MM.1S (cell line): ENCODE measurements at regions not wholly inside any gene's neighbourhood (a gene's known extent, or its start where the extent isn't known, plus 50 kb on each side); places are given as distances from the start of the nearest gene placed in this dataset.

Source experiments
- DNase-seq: peaks from one replicate; pipeline ENCODE4 v3.0.0-alpha.2; 2015
- H2AFZ ChIP-seq: fragments of 300-600 bp; sonication (generic); 2 replicates; pipeline ENCODE4 v1.6.0; 2016; ENCODE audit warnings: antibody characterized with exemption, low read length
- H3F3A ChIP-seq: fragments of 300-600 bp; sonication (generic); 2 replicates; pipeline ENCODE4 v1.6.1; 2016; ENCODE audit warnings: mild to moderate bottlenecking, antibody characterized with exemption, low read length, moderate library complexity, mixed read lengths; ENCODE audit not compliant: insufficient read depth
- H3K27ac ChIP-seq: fragments of 300-600 bp; sonication (generic); 2 replicates; pipeline ENCODE4 v1.5.1; 2016; ENCODE audit warnings: mild to moderate bottlenecking, low read length
- H3K27me3 ChIP-seq: fragments of 300-600 bp; sonication (generic); replicated peaks from 2 replicates; pipeline ENCODE4 v1.6.0; 2016; ENCODE audit warnings: low read length; ENCODE audit not compliant: insufficient read depth
- H3K36me3 ChIP-seq: fragments of 300-600 bp; sonication (generic); replicated peaks from 2 replicates; pipeline ENCODE4 v1.6.1; 2016; ENCODE audit warnings: mild to moderate bottlenecking, low read length, mixed read lengths; ENCODE audit not compliant: insufficient read depth
- H3K4me1 ChIP-seq: fragments of 300-600 bp; sonication (generic); 2 replicates; pipeline ENCODE4 v1.6.1; 2016; ENCODE audit warnings: low read length, mixed read lengths
- H3K4me2 ChIP-seq: fragments of 300-600 bp; sonication (generic); 2 replicates; pipeline ENCODE4 v1.6.0; 2016; ENCODE audit warnings: low read depth, low read length
- H3K4me3 ChIP-seq: fragments of 300-600 bp; sonication (generic); 2 replicates; pipeline ENCODE4 v1.5.1; 2016; ENCODE audit warnings: low read length, mixed read lengths
- H3K79me2 ChIP-seq: fragments of 300-600 bp; sonication (generic); 2 replicates; pipeline ENCODE4 v1.6.1; 2016; ENCODE audit warnings: mixed run types, low read length, mixed read lengths
- H3K9ac ChIP-seq: fragments of 300-600 bp; sonication (generic); 2 replicates; pipeline ENCODE4 v1.6.1; 2016; ENCODE audit warnings: low read length, mixed read lengths
- H3K9me2 ChIP-seq: fragments of 300-600 bp; sonication (generic); replicated peaks from 2 replicates; pipeline ENCODE4 v1.6.1; 2016; ENCODE audit warnings: mild to moderate bottlenecking, low read length, mixed read lengths; ENCODE audit not compliant: insufficient read depth
- H3K9me3 ChIP-seq: fragments of 300-600 bp; sonication (generic); replicated peaks from 2 replicates; pipeline ENCODE4 v1.6.1; 2016; ENCODE audit warnings: mild to moderate bottlenecking, low read length, mixed read lengths; ENCODE audit not compliant: insufficient read depth
- H4K20me1 ChIP-seq: fragments of 300-600 bp; sonication (generic); 2 replicates; pipeline ENCODE4 v1.6.1; 2016; ENCODE audit warnings: mild to moderate bottlenecking, low read length, moderate library complexity, mixed read lengths; ENCODE audit not compliant: insufficient read depth
- CTCF ChIP-seq: fragments of 300-600 bp; sonication (generic); IDR thresholded peaks from 2 replicates; pipeline ENCODE4 v1.5.1; 2016; ENCODE audit warnings: antibody characterized with exemption, low read length, mixed read lengths
- EZH2 ChIP-seq: fragments of 300-600 bp; sonication (generic); optimal IDR thresholded peaks from 2 replicates; pipeline ENCODE3; 2017; ENCODE audit warnings: low read depth, mild to moderate bottlenecking, antibody characterized with exemption, low read length, mixed read lengths
- EZH2phosphoT487 ChIP-seq: fragments of 300-600 bp; sonication (generic); IDR thresholded peaks from 2 replicates; pipeline ENCODE4 v1.6.1; 2018; ENCODE audit warnings: antibody characterized with exemption, low read length

GRCh38 chr2:216274194-216274840 is 98.0 kb downstream of the MARCHF4 start:
- Histone ChIP-seq H3K79me2 (no peaks in the 10 kb centered on the region), H3K36me3 (no peaks in the 10 kb centered on the region), H3K9me2 (no peaks in the 10 kb centered on the region), H3K27ac (no peak overlapping the region), H3K4me3 (no peak overlapping the region), H3F3A (no peaks in the 10 kb centered on the region), H4K20me1 (no peaks in the 10 kb centered on the region), H3K27me3 (no peaks in the 10 kb centered on the region), H3K4me1 (no peaks in the 10 kb centered on the region), H3K9ac (no peak overlapping the region), H3K9me3 (no peaks in the 10 kb centered on the region), H3K4me2 (no peak overlapping the region), H2AFZ (no peak overlapping the region)
- no peak for DNase-seq
- TF ChIP-seq EZH2 = no peak
- TF ChIP-seq EZH2phosphoT487 = no peak
- TF ChIP-seq CTCF = no peak

DNA sequence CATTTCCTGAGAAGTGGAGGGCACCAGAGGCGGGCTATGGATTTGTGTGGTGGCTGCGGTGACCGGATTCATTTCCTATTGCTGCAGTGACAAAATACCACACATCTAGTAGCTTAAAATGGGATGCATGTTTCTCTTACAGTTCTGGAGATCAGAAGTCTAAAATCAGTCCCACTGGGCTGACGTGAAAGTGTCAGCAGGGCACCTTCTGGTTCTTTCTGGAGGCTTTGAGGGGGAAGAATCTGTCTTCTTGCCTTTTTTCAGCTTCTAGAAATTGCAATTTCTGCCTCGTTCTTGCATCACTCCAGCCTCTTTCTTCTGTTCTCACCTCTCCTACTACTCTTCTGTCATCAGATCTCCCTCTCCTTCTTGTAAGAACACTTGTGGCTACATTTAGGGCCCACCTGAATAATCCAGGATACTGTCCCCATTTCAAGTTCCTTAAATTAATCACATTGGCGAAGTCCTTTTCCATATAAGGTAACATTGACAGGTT is 111.2 kb downstream of the MARCHF4 start:
- Histone ChIP-seq H3K9me3 (no peaks in the 10 kb centered on the region), H3K79me2 (no peaks in the 10 kb centered on the region), H3K9ac (no peak overlapping the region), H3K9me2 (no peaks in the 10 kb centered on the region), H3K27ac (no peak overlapping the region), H3K4me1 (no peaks in the 10 kb centered on the region), H3K4me2 (no peak overlapping the region), H3K4me3 (no peak overlapping the region), H2AFZ (no peak overlapping the region), H3K36me3 (no peaks in the 10 kb centered on the region), H4K20me1 (no peaks in the 10 kb centered on the region), H3F3A (no peaks in the 10 kb centered on the region), H3K27me3 (no peaks in the 10 kb centered on the region)
- DNase-seq = no peak
- TF ChIP-seq EZH2 = no peak
- TF ChIP-seq EZH2phosphoT487 = no peak
- no peak for TF ChIP-seq CTCF

GRCh38 chr2:216260629-216261028 is 111.7 kb downstream of the MARCHF4 start:
- no peak overlapping the region for H3K27ac ChIP-seq
- no peak for DNase-seq
- H3K9me3 ChIP-seq = no peaks in the 10 kb centered on the region
- no peaks in the 10 kb centered on the region for H3K36me3 ChIP-seq
- no peaks in the 10 kb centered on the region for H3K79me2 ChIP-seq
- no peaks in the 10 kb centered on the region for H3F3A ChIP-seq
- H4K20me1 ChIP-seq = no peaks in the 10 kb centered on the region
- TF ChIP-seq EZH2phosphoT487 = no peak
- TF ChIP-seq CTCF = no peak
- no peak for TF ChIP-seq EZH2
- H3K4me3 ChIP-seq = no peak overlapping the region
- no peak overlapping the region for H3K9ac ChIP-seq
- H3K4me1 ChIP-seq = no peaks in the 10 kb centered on the region
- no peaks in the 10 kb centered on the region for H3K9me2 ChIP-seq
- no peak overlapping the region for H3K4me2 ChIP-seq
- H3K27me3 ChIP-seq = no peaks in the 10 kb centered on the region
- H2AFZ ChIP-seq = no peak overlapping the region
